ENCODE measurements at regions not wholly inside any gene's neighbourhood (a gene's known extent, or its start where the extent isn't known, plus 50 kb on each side); places are given as distances from the start of the nearest gene placed in this dataset.

DNA sequence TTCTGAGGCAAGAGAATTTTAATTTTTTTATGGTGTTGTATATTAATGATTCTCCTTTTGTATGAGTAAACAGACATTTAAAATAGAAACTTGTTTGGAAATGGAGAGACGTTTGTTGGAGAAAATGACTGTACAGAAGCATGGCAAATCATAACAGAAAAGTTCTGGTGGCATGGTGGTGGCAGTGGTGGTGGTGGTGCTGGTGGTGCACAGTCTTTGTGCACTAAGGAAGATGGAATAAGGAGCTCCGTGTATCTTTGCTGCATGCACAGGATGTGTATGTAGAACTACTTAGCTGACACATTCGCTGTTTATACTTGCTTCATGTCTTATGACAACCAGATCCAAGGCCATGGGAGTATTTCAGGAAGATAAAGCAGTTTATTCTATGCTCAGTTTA lies 294.9 kb downstream of the UTRN start:
- Histone ChIP-seq H3K36me3 (peaks cover 33% of the 10 kb centered on the region), H3K4me1 (peaks cover 19% of the 10 kb centered on the region), H3K27ac (no peak overlapping the region), H3K27me3 (ENCODE audit: low read depth) (no peaks in the 10 kb centered on the region), H3K9me3 (no peaks in the 10 kb centered on the region), H3K4me3 (no peak overlapping the region)
- no peak for ATAC-seq
- no peak for DNase-seq
- intact Hi-C loops (cut with DNase I): no loop called here
- TF ChIP-seq, protein P1, sequence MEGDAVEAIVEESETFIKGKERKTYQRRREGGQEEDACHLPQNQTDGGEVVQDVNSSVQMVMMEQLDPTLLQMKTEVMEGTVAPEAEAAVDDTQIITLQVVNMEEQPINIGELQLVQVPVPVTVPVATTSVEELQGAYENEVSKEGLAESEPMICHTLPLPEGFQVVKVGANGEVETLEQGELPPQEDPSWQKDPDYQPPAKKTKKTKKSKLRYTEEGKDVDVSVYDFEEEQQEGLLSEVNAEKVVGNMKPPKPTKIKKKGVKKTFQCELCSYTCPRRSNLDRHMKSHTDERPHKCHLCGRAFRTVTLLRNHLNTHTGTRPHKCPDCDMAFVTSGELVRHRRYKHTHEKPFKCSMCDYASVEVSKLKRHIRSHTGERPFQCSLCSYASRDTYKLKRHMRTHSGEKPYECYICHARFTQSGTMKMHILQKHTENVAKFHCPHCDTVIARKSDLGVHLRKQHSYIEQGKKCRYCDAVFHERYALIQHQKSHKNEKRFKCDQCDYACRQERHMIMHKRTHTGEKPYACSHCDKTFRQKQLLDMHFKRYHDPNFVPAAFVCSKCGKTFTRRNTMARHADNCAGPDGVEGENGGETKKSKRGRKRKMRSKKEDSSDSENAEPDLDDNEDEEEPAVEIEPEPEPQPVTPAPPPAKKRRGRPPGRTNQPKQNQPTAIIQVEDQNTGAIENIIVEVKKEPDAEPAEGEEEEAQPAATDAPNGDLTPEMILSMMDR (IDR thresholded peaks at IDR 0.05): no peak

DNA sequence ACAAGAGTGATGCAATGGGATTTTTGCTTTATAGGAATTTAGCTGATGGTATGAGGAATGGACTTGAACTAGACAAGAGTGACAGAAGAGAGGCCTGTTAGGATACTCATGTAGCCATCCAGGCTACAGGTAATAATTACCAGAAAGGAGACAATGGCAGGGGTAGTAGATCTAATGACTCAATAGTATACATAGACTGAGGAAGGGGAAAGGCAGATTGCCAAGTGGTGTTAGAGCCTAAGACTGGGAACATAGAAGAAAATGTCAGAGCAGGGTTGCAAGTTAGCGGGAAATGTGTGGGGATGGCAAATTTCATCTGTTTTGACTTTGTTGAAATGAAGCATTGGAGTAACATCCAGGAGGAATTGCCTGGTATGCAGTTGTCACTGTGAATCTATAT lies 295.6 kb downstream of the UTRN start:
- Histone ChIP-seq H3K9me3 (no peaks in the 10 kb centered on the region), H3K36me3 (peaks cover 33% of the 10 kb centered on the region), H3K27ac (no peak overlapping the region), H3K4me1 (peaks cover 19% of the 10 kb centered on the region), H3K4me3 (no peak overlapping the region), H3K27me3 (ENCODE audit: low read depth) (no peaks in the 10 kb centered on the region)
- TF ChIP-seq, protein P1 (IDR thresholded peaks at IDR 0.05): no peak
- intact Hi-C loops (cut with DNase I): no loop called here
- no peak for DNase-seq
- ATAC-seq: no peak

DNA sequence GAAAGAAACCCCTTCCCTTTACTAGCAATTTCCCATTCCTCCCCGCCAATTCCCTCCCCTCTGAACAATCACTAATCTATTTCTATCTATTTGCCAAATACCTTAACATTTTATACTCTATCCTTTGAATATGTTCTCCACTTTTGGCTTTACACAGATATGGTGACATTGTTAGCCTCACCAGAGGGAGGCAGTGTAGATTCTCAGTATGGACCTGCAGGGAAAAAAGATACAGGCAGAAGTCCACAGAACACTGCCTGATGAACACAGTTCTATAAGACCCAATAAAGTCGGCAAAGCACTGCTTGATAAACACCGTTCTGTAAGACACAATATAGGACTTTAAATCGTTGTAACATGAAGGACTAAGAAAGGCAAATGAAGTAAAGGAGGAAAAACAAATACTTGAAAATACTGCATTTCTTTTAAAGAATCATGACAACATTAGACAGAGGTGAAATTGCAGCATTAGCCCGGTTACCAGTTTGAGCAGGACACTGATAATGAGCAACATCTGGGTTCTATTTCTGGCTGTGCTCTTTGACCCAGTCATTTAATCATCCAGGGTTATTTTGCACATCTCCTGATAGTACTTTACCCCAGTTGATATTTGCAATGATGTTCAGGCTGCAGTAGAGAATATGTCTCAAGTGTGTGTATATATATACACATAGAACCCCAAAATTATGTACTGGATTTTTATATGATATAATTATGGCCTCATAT lies 296.8 kb downstream of the UTRN start:
- intact Hi-C loops (cut with DNase I): no loop called here
- DNase-seq (no peak), ATAC-seq (peak; percentile 58 to 69)

DNA sequence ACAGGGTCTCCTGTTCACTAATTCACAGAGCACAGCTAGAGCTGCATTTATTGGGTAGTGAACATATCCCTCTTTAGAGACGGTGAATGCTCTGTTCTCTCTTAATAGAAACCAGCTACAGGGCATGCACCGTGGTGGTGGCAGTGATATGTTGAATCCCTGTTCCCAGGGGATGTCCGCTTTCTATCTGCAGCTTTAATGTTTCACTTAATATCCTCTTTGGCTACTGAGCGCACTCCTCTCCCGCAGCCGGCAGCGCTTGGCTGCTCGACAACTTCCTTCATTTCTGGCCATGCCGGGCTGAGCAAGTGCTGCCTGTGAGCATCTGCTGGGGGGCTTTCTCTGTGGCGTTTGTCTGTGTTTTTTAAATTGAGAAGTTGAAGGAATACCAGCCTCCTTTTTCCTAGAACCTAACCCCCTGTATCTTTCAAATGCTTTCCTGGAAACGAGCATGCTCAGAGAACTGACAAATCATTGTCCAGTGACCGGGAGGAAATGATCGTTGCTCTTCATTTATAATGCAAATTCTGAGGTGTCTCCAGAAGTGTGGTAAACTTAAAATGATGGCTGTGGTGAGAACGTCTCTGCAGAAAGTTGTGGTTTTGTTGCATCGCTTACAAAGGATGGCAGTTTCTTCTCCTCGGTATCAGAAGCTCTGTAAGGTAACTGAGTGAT lies 297.9 kb downstream of the UTRN start:
- intact Hi-C loops (cut with DNase I): no loop called here
- peak; percentile 55 for DNase-seq

More for the DNA sequence above, 296.8 kb downstream of the UTRN start:
- Histone ChIP-seq H3K9me3 (no peaks in the 10 kb centered on the region), H3K27me3 (ENCODE audit: low read depth) (no peaks in the 10 kb centered on the region), H3K4me1 (peaks cover 19% of the 10 kb centered on the region), H3K4me3 (no peak overlapping the region), H3K36me3 (peaks cover 29% of the 10 kb centered on the region), H3K27ac (no peak overlapping the region)
- TF ChIP-seq, protein P1 (IDR thresholded peaks at IDR 0.05): peak; percentile 44

DNA sequence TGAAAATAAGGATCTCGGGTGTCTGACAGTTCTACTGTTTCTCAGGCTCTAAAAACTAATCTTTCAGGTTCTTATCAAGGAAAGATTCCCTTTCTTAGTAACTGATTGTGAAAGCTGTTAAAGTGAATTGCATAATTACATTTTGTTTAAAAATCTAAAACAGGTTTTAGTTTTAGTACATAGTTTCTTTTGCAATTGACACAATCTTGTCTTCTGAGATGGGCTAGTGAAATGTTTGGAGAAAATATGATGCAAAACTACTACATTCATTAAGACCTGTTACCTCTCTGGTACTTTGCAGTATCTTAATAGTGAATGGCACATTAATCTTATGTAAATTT lies 298.4 kb downstream of the UTRN start:
- intact Hi-C loops (cut with DNase I): no loop called here
- TF ChIP-seq, protein P1 (IDR thresholded peaks at IDR 0.05): no peak
- Histone ChIP-seq H3K27me3 (ENCODE audit: low read depth) (no peaks in the 10 kb centered on the region), H3K4me1 (peaks cover 19% of the 10 kb centered on the region), H3K36me3 (peaks cover 13% of the 10 kb centered on the region), H3K9me3 (no peaks in the 10 kb centered on the region), H3K27ac (no peak overlapping the region), H3K4me3 (no peak overlapping the region)
- ATAC-seq: no peak
- no peak for DNase-seq

More for the DNA sequence above, 297.9 kb downstream of the UTRN start:
- Histone ChIP-seq H3K36me3 (peaks cover 18% of the 10 kb centered on the region), H3K4me3 (peak overlapping the region; percentile 14), H3K27me3 (ENCODE audit: low read depth) (no peaks in the 10 kb centered on the region), H3K4me1 (peaks cover 19% of the 10 kb centered on the region), H3K9me3 (no peaks in the 10 kb centered on the region), H3K27ac (no peak overlapping the region)
- ATAC-seq: peak; percentile 64 to 67
- TF ChIP-seq, protein P1 (IDR thresholded peaks at IDR 0.05): no peak
